CD4-positive, alpha-beta T cell treated with Interleukin-15 for 4 hours (primary cell): ENCODE measurements at regions not wholly inside any gene's neighbourhood (a gene's known extent, or its start where the extent isn't known, plus 50 kb on each side); places are given as distances from the start of the nearest gene placed in this dataset.
"Not testable (repeated sequence)": the region's sequence is repeated elsewhere in the genome, so short reads cannot be mapped to it uniquely, and the experiment has no call there.

Experiments
- DNase-seq: peaks from one replicate; pipeline ENCODE4 v3.0.0-alpha.2; 2020; ENCODE audit warnings: low spot score

- DNase-seq: no peak
Measured at GRCh38 chr15:62412686-62413085, 247.6 kb upstream of the C2CD4B start.

DNA sequence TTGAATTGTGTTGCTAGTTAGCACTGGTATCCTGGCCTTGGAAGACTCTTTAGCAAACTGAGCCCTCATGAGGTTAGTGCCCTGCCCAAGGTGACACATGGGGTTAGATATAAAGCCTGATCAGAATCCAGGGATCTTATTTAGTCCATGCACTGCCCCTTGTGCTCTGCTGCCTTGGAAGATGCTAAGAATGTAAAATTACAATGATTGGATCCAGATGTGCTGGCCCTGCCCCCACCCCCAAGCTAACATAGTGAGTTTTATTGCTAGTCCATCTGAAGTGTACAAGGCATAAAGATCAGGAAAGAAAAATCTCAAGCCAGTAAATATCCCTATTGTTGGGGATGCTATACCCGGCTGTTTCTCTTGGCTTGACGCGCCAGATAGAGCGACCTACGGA, 248.1 kb upstream of the C2CD4B start:
- DNase-seq: no peak

GRCh38 chr15:62413786-62414185, 248.7 kb upstream of the C2CD4B start:
- DNase-seq: no peak

- no peak for DNase-seq
Measured at GRCh38 chr15:62415498-62415897, 250.4 kb upstream of the C2CD4B start.

- DNase-seq: no peak
Measured at GRCh38 chr15:62416526-62416925, 251.4 kb upstream of the C2CD4B start.

DNA sequence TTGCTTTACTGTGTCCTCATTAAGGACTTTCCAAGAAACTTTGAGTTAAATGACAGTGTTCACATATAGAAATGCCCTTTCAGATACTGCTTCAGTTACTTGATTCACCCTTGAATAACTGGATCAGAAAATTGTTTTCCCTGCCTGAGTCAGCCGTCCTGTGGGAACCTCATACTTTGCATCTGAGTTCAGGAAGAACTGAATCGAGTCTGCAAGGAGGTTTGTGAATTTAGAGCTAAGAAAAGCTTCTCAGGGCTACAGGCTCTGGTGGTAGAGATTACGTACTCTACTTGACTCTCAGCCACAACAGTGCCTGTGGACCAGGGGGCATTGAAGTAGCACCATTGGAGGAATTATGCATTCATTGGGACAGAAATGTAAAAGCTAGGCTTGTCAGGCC, 252.4 kb upstream of the C2CD4B start:
- no peak for DNase-seq

DNA sequence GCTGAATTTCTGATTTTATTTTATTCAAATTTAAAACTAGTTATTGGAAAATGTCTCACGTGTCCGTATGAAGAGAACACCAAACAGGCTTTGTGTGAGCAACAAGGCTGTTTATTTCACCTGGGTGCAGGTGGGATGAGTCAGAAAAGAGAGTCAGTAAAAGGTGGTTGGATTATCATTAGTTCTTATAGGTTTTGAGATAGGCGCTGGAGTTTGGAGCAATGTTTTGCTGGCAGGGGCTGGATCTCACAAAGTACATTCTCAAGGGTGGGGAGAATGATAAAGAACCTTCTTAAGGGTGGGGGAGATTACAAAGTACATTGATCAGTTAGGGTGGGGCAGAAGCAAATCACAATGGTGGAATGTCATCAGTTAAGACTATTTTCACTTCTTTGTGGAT, 253.4 kb upstream of the C2CD4B start:
- DNase-seq: not testable (repeated sequence)

GRCh38 chr15:62419192-62419591, 254.1 kb upstream of the C2CD4B start:
- no peak for DNase-seq

DNA sequence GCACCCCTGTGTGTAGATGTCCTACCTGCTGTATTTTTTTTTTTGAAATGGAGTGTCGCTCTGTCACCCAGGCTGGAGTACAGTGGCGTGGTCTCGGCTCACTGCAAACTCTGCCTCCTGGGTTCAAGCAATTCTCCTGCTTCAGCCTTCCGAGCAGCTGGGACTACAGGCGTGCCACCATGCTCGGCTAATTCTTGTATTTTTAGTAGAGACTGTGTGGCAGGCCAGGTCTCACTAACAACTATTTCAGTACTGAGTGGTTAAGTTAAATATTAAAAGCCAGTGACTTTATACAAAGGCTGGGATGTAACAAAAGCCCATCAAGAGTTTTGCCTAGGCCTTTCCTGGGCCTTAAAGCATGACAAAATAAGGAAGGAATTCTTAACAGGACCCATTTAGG, 255.3 kb upstream of the C2CD4B start:
- not testable (repeated sequence) for DNase-seq

GRCh38 chr15:62421289-62421688, 256.2 kb upstream of the C2CD4B start:
- no peak for DNase-seq

DNA sequence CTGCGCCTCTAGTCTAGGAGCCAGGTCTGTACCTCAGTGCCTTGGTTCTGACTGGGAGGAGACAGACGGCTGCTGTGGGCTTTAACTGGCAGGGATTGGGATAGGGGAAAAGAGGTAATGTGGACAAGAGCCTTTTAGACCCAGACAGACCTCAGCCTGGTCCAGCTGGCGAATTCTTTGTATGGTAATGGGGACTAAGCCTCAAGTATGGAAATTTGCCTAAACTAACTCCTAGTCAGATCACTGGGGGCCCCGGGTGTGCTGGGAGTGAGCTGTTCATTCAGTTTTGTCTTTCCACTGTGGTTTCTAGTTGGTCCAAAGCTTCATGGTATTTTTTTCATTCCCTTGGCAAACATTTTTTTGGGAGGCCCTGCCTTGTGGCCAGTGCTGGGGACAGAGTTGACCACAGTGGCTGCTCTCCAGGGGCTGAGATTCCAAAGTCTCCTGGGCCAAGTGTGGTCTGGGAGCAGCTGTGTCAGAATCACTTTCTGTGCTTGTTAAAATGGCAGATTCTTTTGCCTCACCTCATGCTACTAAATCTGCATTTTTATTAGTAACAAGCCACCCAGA, 261.4 kb upstream of the C2CD4B start:
- no peak for DNase-seq

GRCh38 chr15:62428259-62428658, 263.2 kb upstream of the C2CD4B start:
- no peak for DNase-seq

- no peak for DNase-seq
Measured at GRCh38 chr15:62428851-62429598, 263.9 kb upstream of the C2CD4B start.

- no peak for DNase-seq
Measured at GRCh38 chr15:62430056-62430455, 265.0 kb upstream of the C2CD4B start.

GRCh38 chr15:62430552-62430951, 265.5 kb upstream of the C2CD4B start:
- DNase-seq: no peak

DNA sequence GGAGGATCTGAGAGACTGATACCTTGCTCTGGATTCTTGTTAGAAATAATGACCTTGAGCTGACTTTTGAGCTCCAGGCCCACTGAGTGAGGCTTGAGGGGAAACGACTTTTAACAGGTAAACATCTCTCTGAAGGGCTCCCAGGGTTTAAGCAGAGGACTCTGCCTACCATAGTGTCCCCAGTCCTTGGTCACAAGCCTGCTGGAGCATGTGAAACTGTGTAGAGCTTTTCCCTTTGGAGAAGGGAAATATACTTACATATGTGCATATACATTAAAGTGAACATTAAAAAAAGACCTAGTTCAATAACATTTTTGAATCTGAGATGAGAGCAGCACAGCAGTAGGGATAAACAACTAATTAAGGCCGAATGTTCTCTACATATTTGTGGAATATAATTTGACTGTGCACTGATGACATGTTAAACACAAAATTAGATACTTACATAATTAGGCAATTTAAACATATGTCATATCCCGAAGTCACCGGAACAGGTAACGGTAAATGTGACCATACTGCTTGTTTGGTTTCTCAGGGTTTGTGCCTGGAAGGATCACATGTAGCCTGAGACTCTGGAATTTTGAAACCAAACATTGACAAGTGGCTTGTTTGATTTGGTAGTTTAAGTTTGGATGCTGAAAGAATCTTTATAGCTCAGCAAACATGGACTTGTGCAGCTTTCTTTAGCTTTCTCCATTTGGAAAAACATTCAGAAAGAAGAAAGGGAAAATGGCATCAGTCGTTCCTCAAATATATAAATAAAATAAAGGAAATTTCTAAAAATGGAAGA, 266.1 kb upstream of the C2CD4B start:
- no peak for DNase-seq

DNA sequence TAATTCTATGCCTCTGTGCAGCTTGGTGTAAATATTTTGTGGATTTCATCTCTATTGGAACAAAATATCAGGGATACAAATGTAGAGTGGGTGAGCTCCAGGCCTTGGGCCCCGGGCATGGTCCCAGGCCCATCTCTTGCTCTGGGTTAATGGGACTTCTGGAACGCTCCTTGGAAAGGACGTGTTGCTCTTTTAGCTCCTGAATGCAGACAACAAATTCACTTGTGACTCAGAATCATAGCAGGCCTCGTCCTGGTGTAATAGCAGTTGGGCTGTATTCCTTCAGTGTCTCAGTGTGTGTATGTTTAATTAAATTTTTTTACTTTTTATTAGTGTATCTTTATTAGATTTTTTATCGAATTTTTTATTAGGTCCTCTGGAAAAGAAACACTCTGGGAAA, 266.7 kb upstream of the C2CD4B start:
- DNase-seq: no peak

DNA sequence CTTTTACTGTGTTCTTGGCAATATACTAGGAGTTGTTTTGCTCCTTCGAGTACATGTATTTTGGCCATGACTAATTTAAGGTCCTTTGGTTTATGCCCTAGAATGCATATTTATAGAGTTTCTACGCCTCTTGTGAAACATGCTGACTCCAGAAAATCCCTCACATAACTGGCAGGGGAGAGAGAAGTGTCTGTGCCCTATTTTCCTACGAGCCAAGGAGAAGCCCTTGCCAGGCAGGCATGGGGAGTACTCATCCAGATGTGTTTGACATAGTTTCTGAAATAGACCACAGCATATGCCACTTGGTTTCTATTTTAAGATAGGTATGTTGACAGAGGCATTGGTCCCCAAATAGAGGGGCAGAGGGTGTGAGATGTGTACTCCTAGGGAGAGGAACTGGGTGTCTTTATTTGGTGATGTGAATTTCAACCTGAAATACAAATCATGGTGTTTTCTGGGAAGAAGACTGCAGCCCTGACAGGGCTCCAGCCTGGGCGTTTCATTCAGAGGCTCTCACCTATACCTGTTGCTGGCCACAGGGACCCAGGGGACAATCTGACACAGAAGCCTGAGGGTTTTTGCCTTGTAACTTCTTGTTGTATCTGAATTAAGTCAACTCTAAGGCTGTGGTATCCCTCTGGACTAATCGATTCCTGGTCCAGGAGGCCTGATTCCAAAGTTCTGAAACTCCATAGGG, 267.8 kb upstream of the C2CD4B start:
- DNase-seq: no peak

DNA sequence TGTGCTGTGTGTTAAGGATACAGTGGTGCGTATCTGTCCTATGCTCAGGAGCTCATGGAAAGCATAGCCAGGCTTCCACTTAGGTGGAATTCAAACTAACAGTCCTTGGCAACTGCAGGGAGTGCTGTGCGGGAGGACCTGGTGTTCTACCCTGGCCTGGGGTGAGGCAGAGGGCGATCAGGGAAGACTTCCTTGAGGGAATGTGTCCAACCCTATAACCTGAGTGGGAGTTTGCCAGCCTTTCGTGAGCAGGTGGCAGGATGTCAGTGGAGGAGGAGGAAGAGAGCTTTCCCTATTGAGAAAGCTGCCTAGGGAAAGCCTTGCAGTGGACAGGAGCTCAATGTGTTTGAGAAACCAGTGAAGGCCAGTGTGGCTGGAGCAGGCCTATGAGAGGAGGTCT, 271.1 kb upstream of the C2CD4B start:
- DNase-seq: no peak

DNA sequence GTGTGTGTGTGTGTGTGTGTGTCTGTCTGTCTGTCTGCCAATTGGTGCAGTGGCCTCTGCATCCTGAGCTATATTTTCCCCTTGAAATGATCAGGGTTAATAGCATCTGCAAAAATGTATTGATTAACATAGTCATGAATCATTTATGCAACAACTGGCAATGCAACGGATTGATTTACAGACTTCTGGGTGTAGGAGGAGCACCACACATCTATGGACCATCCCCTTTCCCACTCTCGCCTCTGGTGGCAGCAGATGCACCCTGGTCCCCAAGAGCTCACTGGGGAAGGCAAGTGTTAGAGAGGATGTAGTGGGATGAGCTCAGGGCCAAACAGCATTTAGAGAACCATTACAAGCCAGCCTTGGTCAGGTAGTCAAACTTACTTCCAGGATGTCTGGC, 272.7 kb upstream of the C2CD4B start:
- no peak for DNase-seq

DNA sequence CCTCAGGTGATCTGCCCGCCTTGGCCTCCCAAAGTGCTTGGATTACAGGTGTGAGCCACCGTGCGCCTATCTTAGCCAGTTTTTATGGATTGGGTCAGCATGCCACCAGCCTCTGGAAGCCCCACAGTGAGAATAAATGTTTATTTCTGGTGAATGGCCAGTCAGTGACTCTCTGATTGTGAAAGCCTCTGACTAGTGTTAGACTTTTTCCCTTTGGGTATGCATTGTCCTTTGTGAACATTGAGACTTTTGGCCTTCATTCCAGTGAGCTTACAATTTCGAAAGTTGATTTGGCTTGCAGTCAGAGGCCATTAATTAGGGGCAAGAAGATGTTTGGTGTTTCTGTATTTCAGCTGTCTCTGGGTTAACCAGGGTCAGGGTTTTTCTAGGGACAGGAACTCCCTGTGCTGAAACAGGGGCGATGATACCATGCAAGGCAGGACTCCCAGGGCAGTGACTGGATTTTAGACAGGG, 274.5 kb upstream of the C2CD4B start:
- DNase-seq: no peak

GRCh38 chr15:62440362-62441105, 275.4 kb upstream of the C2CD4B start:
- no peak for DNase-seq
